GM10248 (cell line): ENCODE measurements at regions not wholly inside any gene's neighbourhood (a gene's known extent, or its start where the extent isn't known, plus 50 kb on each side); places are given as distances from the start of the nearest gene placed in this dataset.

Experiments
- CTCF ChIA-PET: fragments of 300-600 bp; sonication (Branson Sonifier 250); formaldehyde crosslinking; extraction: SDS; loops from one replicate; lab custom pipeline; 2021; ENCODE audit warnings: antibody characterized with exemption; lab: Yijun Ruan, JAX
- POLR2A ChIA-PET: fragments of 350-650 bp; sonication (Branson Sonifier 250); formaldehyde crosslinking; extraction: SDS; loops from one replicate; lab custom pipeline; 2020; ENCODE audit warnings: antibody characterized with exemption; lab: Yijun Ruan, JAX
- DNase-seq: peaks from one replicate; pipeline ENCODE4 v3.0.0; 2012; ENCODE audit errors: extremely low spot score
- TF ChIP-seq, protein P1 (sequence below): IDR thresholded peaks from 2 replicates; pipeline ENCODE4 v1.5.1; 2012; ENCODE audit warnings: mild to moderate bottlenecking, low read depth; ENCODE audit errors: extremely low read depth, missing control alignments, control extremely low read depth

GRCh38 chr14:61622051-61622450 lies 73.3 kb upstream of the HIF1A start:
- ChIA-PET CTCF (no interaction called here), POLR2A (no interaction called here)
- no peak for DNase-seq
- TF ChIP-seq, protein P1, sequence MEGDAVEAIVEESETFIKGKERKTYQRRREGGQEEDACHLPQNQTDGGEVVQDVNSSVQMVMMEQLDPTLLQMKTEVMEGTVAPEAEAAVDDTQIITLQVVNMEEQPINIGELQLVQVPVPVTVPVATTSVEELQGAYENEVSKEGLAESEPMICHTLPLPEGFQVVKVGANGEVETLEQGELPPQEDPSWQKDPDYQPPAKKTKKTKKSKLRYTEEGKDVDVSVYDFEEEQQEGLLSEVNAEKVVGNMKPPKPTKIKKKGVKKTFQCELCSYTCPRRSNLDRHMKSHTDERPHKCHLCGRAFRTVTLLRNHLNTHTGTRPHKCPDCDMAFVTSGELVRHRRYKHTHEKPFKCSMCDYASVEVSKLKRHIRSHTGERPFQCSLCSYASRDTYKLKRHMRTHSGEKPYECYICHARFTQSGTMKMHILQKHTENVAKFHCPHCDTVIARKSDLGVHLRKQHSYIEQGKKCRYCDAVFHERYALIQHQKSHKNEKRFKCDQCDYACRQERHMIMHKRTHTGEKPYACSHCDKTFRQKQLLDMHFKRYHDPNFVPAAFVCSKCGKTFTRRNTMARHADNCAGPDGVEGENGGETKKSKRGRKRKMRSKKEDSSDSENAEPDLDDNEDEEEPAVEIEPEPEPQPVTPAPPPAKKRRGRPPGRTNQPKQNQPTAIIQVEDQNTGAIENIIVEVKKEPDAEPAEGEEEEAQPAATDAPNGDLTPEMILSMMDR = no peak

- TF ChIP-seq, protein P1 = no peak
- CTCF ChIA-PET = interaction anchor here (1.0 to 1.5 kb wide), 2 partner anchors 13 to 32 kb away, joined by 3 read pairs; no protein-coding TSS in a partner anchor
- POLR2A ChIA-PET = no interaction called here
- no peak for DNase-seq
These were observed 71.4 kb upstream of the HIF1A start for GRCh38 chr14:61623927-61624326.

GRCh38 chr14:61625165-61625564 lies 70.1 kb upstream of the HIF1A start:
- POLR2A ChIA-PET = no interaction called here
- TF ChIP-seq, protein P1 = no peak
- no peak for DNase-seq
- CTCF ChIA-PET = interaction anchor here (0.7 to 1.3 kb wide), 3 partner anchors 11 to 31 kb away, joined by 3 read pairs; no protein-coding TSS in a partner anchor

DNA sequence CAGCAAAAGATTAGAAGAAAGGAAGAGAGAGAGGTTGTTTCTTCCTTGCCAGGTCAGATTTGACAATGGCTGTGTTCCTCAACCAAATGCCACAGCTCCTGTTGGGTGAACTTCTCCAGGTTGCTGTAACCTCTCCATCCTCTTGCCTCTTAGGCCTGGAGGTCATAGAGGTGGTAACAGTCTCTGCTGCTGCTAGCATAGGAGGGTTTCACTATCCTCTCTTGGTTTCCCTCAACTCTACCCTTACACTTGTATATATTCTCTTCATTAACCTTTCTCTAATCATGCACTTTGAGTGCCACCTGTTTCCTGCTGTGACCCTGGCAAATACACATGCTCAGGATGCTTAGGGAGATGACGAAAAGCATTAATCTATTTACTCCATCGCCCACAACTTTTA lies 67.7 kb upstream of the HIF1A start:
- TF ChIP-seq, protein P1 = no peak
- DNase-seq = no peak
- CTCF ChIA-PET = no interaction called here
- POLR2A ChIA-PET = no interaction called here

GRCh38 chr14:61628016-61628725 lies 67.1 kb upstream of the HIF1A start:
- DNase-seq = no peak
- POLR2A ChIA-PET = no interaction called here
- CTCF ChIA-PET = no interaction called here
- TF ChIP-seq, protein P1 = no peak

- ChIA-PET CTCF (interaction anchor here (0.8 to 2.1 kb wide), 5 partner anchors 10 to 38 kb away, joined by 3 to 6 read pairs (median 4); no protein-coding TSS in a partner anchor), POLR2A (no interaction called here)
- no peak for DNase-seq
- TF ChIP-seq, protein P1 = no peak
These were observed 64.8 kb upstream of the HIF1A start for GRCh38 chr14:61630399-61631044.
